Adipocyte (in vitro differentiated cells): ENCODE measurements at regions not wholly inside any gene's neighbourhood (a gene's known extent, or its start where the extent isn't known, plus 50 kb on each side); places are given as distances from the start of the nearest gene placed in this dataset.

Experiments used
- DNase-seq: peaks from one replicate; pipeline ENCODE4 v3.0.0-alpha.2; 2015; ENCODE audit warnings: low read depth
- H3K27me3 ChIP-seq: replicated peaks from 2 replicates; pipeline ENCODE4 v1.7.0; 2013; ENCODE audit warnings: mild to moderate bottlenecking, low read length, moderate library complexity; ENCODE audit not compliant: control insufficient read depth, insufficient read depth
- H3K36me3 ChIP-seq: 2 replicates; pipeline ENCODE4 v1.7.0; 2013; ENCODE audit warnings: low read length, mild to moderate bottlenecking, moderate library complexity; ENCODE audit not compliant: control insufficient read depth, insufficient read depth, severe bottlenecking
- H3K4me1 ChIP-seq: 2 replicates; pipeline ENCODE4 v1.7.0; 2013; ENCODE audit warnings: mild to moderate bottlenecking, low read length, moderate library complexity; ENCODE audit not compliant: control insufficient read depth, insufficient read depth
- H3K4me3 ChIP-seq: 2 replicates; pipeline ENCODE4 v1.7.0; 2013; ENCODE audit warnings: mild to moderate bottlenecking, low read length, moderate library complexity
- H3K9ac ChIP-seq: 2 replicates; pipeline ENCODE4 v1.7.0; 2013; ENCODE audit warnings: mild to moderate bottlenecking, low read length, moderate library complexity
- H3K9me3 ChIP-seq: 2 replicates; pipeline ENCODE4 v1.7.0; 2013; ENCODE audit warnings: mild to moderate bottlenecking, low read length, moderate library complexity; ENCODE audit not compliant: control insufficient read depth

- DNase-seq, result no peak
- H3K9ac ChIP-seq, result no peak overlapping the region
- H3K4me3 ChIP-seq, result no peak overlapping the region
- H3K27me3 ChIP-seq, result no peaks in the 10 kb centered on the region
- H3K36me3 ChIP-seq, result no peaks in the 10 kb centered on the region
- H3K4me1 ChIP-seq, result no peaks in the 10 kb centered on the region
- H3K9me3 ChIP-seq, result no peaks in the 10 kb centered on the region
Measured at GRCh38 chr4:45082101-45082500, 355.7 kb upstream of the GNPDA2 start.

GRCh38 chr4:45079616-45080015 is 353.3 kb upstream of the GNPDA2 start:
- H3K4me1 ChIP-seq, result no peaks in the 10 kb centered on the region
- no peak overlapping the region for H3K9ac ChIP-seq
- no peaks in the 10 kb centered on the region for H3K9me3 ChIP-seq
- H3K36me3 ChIP-seq, result no peaks in the 10 kb centered on the region
- no peak for DNase-seq
- H3K4me3 ChIP-seq, result no peak overlapping the region
- H3K27me3 ChIP-seq, result no peaks in the 10 kb centered on the region

DNA sequence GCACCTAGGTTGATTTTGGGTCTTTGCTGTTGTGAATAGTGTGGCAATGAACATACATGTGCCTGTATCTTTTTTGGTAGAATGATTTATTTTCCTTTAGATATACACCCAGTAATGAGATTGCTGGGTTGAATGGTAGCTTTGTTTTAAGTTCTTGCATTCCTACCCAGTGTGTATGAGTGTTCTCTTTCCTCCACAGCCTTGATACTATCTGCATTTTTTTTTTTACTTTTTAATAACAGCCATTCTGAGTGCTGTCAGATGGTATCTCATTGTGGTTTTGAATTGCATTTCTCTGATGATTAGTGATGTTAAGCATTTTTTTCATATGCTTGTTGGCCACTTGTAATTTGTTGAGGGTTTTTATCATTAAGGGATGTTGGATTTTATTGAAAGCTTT is 351.8 kb upstream of the GNPDA2 start:
- Histone ChIP-seq H3K9ac (no peak overlapping the region), H3K4me1 (no peaks in the 10 kb centered on the region), H3K27me3 (no peaks in the 10 kb centered on the region), H3K9me3 (no peaks in the 10 kb centered on the region), H3K36me3 (no peaks in the 10 kb centered on the region), H3K4me3 (no peak overlapping the region)
- DNase-seq, result no peak

DNA sequence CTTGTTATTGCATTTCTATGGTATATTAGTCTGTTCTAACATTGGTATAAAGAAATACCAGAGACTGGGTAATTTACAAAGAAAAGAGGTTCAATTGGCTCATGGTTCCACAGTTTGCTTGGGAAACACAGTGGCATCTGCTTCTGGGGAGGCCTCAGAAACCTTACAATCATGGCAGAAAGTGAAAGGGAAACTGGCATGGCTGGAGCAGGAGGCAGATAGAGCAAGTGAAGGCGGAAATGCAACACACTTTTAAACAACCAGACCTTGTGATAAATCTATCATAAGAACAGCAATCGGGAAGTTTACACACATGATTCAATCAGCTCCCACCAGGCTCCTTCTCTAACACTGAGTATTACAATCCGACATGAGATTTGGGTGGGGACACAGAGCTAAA is 346.6 kb upstream of the GNPDA2 start:
- H3K36me3 ChIP-seq, result no peaks in the 10 kb centered on the region
- H3K27me3 ChIP-seq, result no peaks in the 10 kb centered on the region
- DNase-seq, result no peak
- no peaks in the 10 kb centered on the region for H3K9me3 ChIP-seq
- H3K9ac ChIP-seq, result no peak overlapping the region
- no peaks in the 10 kb centered on the region for H3K4me1 ChIP-seq
- H3K4me3 ChIP-seq, result no peak overlapping the region

DNA sequence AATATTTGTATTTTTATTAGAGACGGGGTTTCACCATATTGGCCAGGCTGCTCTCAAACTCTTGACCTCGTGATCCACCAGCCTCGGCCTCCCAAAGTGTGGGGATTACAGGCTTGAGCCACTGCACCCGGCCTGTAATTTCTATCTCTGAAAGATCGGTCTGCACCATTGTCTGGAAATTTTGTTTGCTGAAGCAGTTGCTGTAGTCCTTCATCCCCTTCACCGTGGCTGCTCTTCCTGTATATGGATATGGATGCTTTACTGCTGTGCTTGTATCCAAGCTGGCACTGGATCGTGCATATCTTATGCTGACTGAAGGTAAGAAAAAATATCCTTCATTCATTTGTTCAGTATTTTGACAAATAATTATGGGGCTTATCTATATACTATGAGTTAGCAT is 338.4 kb upstream of the GNPDA2 start:
- Histone ChIP-seq H3K9ac (no peak overlapping the region), H3K4me1 (no peaks in the 10 kb centered on the region), H3K4me3 (no peak overlapping the region), H3K27me3 (no peaks in the 10 kb centered on the region), H3K9me3 (peaks cover 3% of the 10 kb centered on the region), H3K36me3 (no peaks in the 10 kb centered on the region)
- DNase-seq, result no peak

DNA sequence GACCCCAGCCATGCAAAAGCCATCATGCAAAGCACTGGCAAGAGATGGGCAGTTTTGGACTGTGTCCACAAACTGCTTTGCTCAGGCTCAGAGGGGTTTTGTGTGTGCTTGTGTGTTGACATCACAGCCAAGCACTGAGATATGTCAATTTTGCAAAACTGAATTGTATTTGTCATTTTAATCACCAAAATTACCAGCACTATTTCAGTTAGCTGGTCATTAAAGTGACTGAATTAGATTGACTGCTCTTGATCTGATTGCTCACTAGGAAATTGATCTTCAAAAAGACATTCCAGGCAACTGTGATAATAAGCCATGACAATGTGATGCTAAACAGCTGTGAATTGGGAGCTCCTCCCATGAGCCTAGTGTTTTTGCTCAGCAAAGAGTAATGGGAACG is 337.3 kb upstream of the GNPDA2 start:
- Histone ChIP-seq H3K27me3 (no peaks in the 10 kb centered on the region), H3K9me3 (peaks cover 3% of the 10 kb centered on the region), H3K4me1 (no peaks in the 10 kb centered on the region), H3K9ac (no peak overlapping the region), H3K4me3 (no peak overlapping the region), H3K36me3 (no peaks in the 10 kb centered on the region)
- no peak for DNase-seq

DNA sequence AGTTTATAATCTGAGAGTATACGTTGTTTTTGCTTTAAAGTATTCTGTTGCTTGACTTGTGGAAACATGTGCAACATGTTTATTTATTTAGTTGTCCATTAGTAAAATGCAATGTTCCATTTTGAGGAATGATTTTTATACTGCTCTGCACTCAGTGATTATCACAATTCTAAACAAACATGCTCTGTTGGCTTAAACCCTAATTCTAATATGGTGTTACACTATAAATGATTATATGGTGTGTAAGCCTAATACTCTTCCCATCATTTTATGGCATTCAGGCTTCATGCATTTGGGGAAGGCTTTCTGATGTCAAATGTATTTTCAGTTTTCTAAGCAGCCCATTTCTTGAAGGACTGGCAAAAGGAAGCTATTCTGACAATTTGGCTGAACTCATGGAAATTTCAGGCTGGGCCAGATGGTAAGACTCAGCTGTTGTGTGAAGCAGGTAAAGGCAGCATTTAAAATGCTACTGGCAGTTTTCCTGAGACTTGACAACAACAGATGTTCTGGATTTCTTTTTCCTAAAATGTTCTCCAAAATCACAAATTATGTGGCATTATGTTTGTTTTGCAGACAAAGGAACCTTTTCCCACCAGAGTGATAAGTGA is 336.7 kb upstream of the GNPDA2 start:
- Histone ChIP-seq H3K36me3 (no peaks in the 10 kb centered on the region), H3K9me3 (peaks cover 3% of the 10 kb centered on the region), H3K4me3 (no peak overlapping the region), H3K4me1 (no peaks in the 10 kb centered on the region), H3K9ac (no peak overlapping the region), H3K27me3 (no peaks in the 10 kb centered on the region)
- no peak for DNase-seq

- no peak overlapping the region for H3K9ac ChIP-seq
- peaks cover 9% of the 10 kb centered on the region for H3K9me3 ChIP-seq
- H3K4me3 ChIP-seq, result no peak overlapping the region
- no peak for DNase-seq
- H3K36me3 ChIP-seq, result no peaks in the 10 kb centered on the region
- H3K27me3 ChIP-seq, result no peaks in the 10 kb centered on the region
- no peaks in the 10 kb centered on the region for H3K4me1 ChIP-seq
Measured at GRCh38 chr4:45043911-45044310, 317.6 kb upstream of the GNPDA2 start.

DNA sequence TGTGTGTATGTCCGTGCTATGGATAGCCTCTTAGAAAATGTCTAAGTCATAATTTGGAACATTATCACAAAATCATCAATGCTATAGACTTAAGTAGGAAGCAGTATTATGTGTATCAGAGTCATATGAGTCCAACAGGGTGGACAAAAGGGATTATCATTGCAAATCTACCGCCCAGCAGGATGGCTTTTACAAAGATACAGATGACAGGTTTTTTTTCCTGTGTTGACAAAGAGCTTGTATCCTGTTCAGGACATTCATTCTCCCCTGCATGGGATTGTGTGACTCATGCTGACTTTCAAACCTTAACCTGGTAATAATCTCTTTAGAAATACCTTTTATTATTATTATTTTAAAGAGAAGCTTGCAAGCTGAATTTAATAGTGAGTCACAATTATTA is 310.3 kb upstream of the GNPDA2 start:
- Histone ChIP-seq H3K4me3 (no peak overlapping the region), H3K9me3 (no peaks in the 10 kb centered on the region), H3K9ac (no peak overlapping the region), H3K4me1 (no peaks in the 10 kb centered on the region), H3K36me3 (no peaks in the 10 kb centered on the region), H3K27me3 (no peaks in the 10 kb centered on the region)
- DNase-seq, result no peak

DNA sequence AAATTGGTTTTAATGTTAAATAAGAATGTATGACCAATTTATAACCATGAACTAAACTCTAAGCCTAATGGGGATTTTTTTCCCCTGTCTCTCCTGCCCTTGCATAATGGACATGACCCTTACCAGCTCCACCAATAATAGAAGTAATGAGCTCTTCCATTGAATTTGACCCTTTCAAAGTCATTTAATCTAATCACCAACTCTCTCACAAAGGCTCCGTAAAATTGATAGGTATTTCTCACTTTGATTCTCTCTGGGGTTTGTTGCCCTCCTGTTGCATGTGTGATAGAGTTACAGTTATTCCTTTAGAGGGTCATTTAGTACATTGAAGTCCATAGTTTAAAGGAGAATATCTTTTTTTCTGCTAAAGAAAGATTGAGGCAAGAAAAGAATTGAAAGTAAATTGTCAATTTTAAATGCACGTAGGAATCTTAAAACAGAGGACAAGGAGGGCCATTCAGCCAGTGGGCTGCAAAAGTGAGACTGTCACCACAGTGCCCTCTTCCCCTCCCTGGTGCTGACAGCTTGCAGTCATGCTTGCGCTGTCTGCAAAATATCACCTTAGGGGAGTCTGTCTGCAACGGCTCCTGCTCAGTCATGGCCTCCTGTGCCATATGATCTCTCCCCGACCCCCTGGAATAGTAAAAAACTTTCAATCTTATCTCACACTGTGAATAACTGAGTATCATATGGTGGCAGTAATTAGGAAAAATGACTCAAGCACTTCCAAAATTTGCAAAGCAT is 307.5 kb upstream of the GNPDA2 start:
- no peaks in the 10 kb centered on the region for H3K36me3 ChIP-seq
- DNase-seq, result no peak
- H3K27me3 ChIP-seq, result no peaks in the 10 kb centered on the region
- no peaks in the 10 kb centered on the region for H3K4me1 ChIP-seq
- H3K9ac ChIP-seq, result no peak overlapping the region
- no peak overlapping the region for H3K4me3 ChIP-seq
- no peaks in the 10 kb centered on the region for H3K9me3 ChIP-seq

DNA sequence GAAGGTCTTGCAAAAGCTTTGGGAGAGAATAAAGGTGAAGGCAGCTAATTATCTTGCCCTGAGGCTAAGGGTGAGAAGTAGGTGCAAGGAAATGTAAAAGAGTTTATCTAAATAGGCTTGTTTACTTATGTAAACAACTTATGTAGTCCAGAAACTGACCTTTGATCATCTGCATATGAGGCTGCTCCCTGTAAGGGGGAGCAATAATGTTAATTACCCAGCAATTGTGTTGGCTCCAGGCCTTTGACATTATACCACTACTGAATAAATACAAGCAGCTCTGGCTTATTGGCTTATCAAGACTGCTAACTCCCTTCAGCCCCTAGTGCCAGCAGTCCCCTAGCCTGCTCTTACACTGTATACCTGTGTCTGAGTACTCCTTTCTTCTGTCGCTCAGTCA is 303.7 kb upstream of the GNPDA2 start:
- no peak for DNase-seq
- no peaks in the 10 kb centered on the region for H3K4me1 ChIP-seq

DNA sequence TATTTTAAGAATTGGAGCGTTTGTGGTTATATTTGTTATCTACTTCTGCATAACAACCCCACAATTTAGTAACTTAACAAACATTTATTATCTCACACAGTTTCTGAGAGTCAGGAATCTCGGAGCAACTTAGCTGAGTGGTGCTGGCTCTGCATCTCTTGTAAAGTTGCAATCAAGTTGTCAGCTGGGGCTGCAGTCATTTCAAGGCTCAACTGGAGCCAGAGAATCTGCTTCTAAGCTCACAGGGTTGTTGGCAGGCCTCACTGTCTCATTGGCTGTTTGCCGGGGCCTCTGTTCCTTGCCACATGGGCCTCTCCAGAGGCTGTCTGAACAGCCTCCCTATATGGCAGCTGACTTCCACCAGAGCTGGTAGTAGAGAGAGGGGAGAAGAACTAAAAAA is 281.2 kb upstream of the GNPDA2 start:
- H3K4me1 ChIP-seq, result no peaks in the 10 kb centered on the region
- no peak overlapping the region for H3K4me3 ChIP-seq
- no peaks in the 10 kb centered on the region for H3K9me3 ChIP-seq
- H3K27me3 ChIP-seq, result no peaks in the 10 kb centered on the region
- H3K9ac ChIP-seq, result no peak overlapping the region
- H3K36me3 ChIP-seq, result no peaks in the 10 kb centered on the region
- DNase-seq, result no peak

More for the DNA sequence above, 303.7 kb upstream of the GNPDA2 start:
- H3K36me3 ChIP-seq, result no peaks in the 10 kb centered on the region
- no peak overlapping the region for H3K9ac ChIP-seq
- no peaks in the 10 kb centered on the region for H3K27me3 ChIP-seq
- no peaks in the 10 kb centered on the region for H3K9me3 ChIP-seq
- no peak overlapping the region for H3K4me3 ChIP-seq
